Fibroblast of pulmonary artery (primary cell): ENCODE measurements at regions not wholly inside any gene's neighbourhood (a gene's known extent, or its start where the extent isn't known, plus 50 kb on each side); places are given as distances from the start of the nearest gene placed in this dataset.
A peak's percentile ranks its signal among the peaks of the same experiment; 100 is the strongest.

ENCODE experiments used
- DNase-seq: peaks from one replicate; pipeline ENCODE4 v3.0.0-alpha.2; 2010; ENCODE audit warnings: low read depth
- H3K4me3 ChIP-seq: replicated peaks from 2 replicates; pipeline ENCODE4 v1.5.1; 2011; ENCODE audit warnings: low read depth, mild to moderate bottlenecking, control low read depth, low read length, moderate library complexity
- TF ChIP-seq, protein P1 (sequence below): IDR thresholded peaks from 2 replicates; pipeline ENCODE4 v1.5.1; 2011; ENCODE audit warnings: mild to moderate bottlenecking, control low read depth, low read length, inconsistent platforms; ENCODE audit errors: missing control alignments

DNA sequence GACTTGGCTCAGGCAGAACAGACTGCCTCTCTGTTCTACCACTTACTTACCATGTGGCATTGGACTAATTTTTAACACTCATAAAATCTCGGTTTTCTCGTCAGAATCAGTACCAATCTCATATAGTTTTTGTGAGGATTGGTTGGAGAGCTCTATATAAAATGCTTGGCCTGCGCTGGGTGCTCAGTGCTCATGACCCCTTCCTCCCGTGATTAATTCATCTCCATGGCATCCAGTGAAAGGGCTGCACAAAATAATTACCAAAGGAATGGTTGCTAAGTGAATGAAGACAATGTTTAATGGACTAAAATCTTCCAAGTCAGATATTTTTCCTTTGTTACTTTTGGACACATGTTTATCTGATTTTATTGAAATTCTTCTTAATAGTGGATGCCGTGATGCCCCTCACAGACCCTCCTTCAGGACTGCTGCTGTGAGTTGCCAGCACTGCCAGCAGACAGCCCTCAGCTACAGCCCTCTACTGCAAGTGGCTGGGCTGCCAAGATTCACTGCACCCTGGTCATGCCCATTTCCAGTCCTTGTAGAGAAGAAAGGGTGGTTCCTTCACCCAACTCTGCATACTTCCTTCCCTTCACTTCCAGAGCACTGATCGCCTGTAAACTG is 436.5 kb downstream of the LMO4 start:
- DNase-seq: no peak
- TF ChIP-seq, protein P1, sequence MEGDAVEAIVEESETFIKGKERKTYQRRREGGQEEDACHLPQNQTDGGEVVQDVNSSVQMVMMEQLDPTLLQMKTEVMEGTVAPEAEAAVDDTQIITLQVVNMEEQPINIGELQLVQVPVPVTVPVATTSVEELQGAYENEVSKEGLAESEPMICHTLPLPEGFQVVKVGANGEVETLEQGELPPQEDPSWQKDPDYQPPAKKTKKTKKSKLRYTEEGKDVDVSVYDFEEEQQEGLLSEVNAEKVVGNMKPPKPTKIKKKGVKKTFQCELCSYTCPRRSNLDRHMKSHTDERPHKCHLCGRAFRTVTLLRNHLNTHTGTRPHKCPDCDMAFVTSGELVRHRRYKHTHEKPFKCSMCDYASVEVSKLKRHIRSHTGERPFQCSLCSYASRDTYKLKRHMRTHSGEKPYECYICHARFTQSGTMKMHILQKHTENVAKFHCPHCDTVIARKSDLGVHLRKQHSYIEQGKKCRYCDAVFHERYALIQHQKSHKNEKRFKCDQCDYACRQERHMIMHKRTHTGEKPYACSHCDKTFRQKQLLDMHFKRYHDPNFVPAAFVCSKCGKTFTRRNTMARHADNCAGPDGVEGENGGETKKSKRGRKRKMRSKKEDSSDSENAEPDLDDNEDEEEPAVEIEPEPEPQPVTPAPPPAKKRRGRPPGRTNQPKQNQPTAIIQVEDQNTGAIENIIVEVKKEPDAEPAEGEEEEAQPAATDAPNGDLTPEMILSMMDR: no peak
- H3K4me3 ChIP-seq: no peak overlapping the region

DNA sequence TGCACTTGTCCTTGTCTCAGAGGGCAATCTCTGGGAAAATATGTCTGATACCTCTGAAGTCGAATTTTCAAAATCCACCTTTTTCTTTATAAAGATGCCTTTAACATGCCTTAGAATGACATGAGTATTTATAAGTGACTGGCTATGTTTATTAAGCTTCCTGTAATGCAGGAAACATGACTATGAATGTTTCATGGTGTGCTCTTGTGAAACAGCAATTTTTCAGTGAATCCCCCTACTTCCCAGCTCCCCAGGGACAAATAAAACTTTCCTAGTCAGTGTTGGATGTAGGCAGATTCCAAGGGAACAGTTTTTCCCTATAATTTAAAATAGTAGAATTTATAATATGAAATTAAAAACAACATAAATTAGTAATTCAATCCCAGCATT is 437.0 kb downstream of the LMO4 start:
- TF ChIP-seq, protein P1: no peak
- DNase-seq: peak; percentile 66
- H3K4me3 ChIP-seq: no peak overlapping the region

DNA sequence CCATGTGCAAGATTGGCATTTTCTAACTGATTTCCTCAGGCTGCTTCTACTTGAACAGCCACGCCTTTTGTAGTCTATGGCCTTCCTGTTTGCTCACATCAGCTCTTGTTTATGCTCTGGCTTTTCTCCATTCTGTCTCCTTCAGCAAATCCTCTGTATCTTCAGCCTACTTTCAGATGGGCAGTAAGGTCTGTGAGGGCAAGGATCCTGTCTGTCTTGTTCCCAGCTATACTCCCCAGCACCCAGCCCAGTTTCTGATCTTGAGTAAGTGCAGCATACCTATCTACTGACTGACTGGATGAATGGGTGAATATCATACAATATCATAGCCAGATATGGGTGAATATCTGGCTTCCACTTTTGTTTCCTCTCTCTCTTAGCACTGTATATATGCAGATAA is 438.1 kb downstream of the LMO4 start:
- no peak overlapping the region for H3K4me3 ChIP-seq
- peak; percentile 17 for DNase-seq
- TF ChIP-seq, protein P1: no peak

DNA sequence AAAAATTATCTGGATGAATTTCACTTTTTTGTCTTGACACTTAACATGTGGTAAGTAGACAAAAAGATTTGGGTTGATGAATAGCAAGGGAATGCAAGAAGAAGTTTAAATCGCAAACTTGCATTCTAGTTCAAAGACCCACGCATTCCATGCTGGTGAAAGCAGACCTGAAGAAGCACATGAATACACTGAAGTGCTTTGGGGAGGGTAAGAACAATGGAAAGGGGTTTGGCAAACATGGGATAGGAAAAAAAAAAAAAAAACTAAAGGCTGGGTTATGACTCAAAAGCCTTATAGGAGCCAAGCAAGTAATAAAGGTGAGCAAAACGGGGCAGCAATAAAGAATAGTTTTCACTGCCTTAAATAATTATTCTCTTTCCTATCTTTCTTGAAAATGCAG is 450.2 kb downstream of the LMO4 start:
- TF ChIP-seq, protein P1: no peak
- DNase-seq: peak; percentile 44
- H3K4me3 ChIP-seq: no peak overlapping the region

DNA sequence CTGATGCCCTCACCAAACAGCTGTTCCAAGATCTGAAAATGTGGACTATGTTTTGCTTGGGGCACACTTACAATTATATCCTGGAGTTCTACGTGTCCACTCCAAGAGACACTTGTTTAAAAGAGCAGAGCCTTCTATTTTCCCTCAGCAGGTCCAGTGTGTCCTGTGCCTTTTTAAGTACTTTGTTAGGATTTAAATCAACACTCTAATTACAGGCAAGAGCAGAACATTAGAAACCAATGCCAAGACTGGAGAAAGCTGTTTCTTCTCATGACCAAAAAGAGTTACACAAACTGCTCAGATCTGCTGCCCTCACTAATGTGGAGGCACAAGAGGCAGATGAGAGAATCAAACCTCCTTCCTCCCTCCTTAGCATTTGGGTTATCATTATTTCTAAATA is 452.9 kb downstream of the LMO4 start:
- no peak overlapping the region for H3K4me3 ChIP-seq
- TF ChIP-seq, protein P1: no peak
- no peak for DNase-seq

DNA sequence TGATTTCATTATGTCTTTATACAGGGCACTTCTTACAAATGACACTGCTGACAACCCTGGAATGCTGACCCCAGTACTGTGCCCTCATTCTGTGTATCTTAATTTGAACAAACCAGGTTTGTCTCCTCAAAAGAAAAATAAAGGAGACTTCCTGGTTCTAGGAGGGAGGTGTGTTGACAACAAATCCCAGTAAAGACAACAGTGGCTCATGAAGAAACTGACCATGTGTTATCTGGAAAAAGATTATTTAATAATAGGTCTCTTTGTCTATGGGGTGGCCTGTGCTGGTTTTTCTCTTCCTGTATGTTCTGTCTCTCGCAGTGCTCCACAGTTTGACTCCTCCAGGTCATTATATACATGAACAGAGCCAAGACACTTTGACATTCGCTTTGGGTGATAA is 454.6 kb downstream of the LMO4 start:
- no peak overlapping the region for H3K4me3 ChIP-seq
- TF ChIP-seq, protein P1: no peak
- no peak for DNase-seq

DNA sequence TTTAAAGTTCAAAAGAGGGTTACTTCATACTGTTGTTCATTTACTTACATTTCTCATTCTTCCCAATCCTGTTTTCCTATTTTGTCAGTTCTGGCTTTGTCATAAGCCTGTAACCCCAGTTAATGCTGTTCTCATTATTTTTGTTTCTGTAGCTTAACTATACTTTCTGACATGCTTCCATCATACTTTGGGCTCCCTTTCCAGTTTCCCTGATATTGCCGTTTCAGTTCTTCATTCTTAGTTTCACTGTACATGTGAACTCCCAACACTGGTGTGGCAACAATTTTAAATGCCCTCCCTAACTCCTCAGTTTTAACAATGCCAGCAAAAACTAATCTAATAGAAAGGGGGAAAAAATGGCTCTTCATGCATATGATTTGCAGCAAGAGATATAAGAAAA is 456.7 kb downstream of the LMO4 start:
- TF ChIP-seq, protein P1: no peak
- DNase-seq: no peak
- H3K4me3 ChIP-seq: no peak overlapping the region
